HG03520 (cell line): ENCODE measurements at regions not wholly inside any gene's neighbourhood (a gene's known extent, or its start where the extent isn't known, plus 50 kb on each side); places are given as distances from the start of the nearest gene placed in this dataset.

ENCODE experiments used
- ATAC-seq: cut with Tn5 transposase; IDR thresholded peaks from one replicate; pipeline ENCODE4 v1.9.1; 2021; ENCODE audit warnings: mild to moderate bottlenecking, moderate library complexity; ENCODE audit not compliant: unreplicated experiment

GRCh38 chr12:82047446-82047845 is 288.3 kb upstream of the PPFIA2 start:
- ATAC-seq, result no peak

- ATAC-seq, result no peak
Measured at GRCh38 chr12:82040987-82041743, 282.0 kb upstream of the PPFIA2 start.

GRCh38 chr12:82034769-82035168 is 275.6 kb upstream of the PPFIA2 start:
- no peak for ATAC-seq

- no peak for ATAC-seq
Measured at GRCh38 chr12:82029936-82030335, 270.8 kb upstream of the PPFIA2 start.

GRCh38 chr12:82028772-82029171 is 269.6 kb upstream of the PPFIA2 start:
- no peak for ATAC-seq

- no peak for ATAC-seq
Measured at GRCh38 chr12:82027612-82028011, 268.5 kb upstream of the PPFIA2 start.

GRCh38 chr12:82025462-82025861 is 266.3 kb upstream of the PPFIA2 start:
- ATAC-seq, result no peak

- ATAC-seq, result no peak
Measured at GRCh38 chr12:82019533-82019932, 260.4 kb upstream of the PPFIA2 start.

- ATAC-seq, result peak; percentile 55
Measured at GRCh38 chr12:82015623-82016347, 256.6 kb upstream of the PPFIA2 start.

GRCh38 chr12:82012176-82012575 is 253.0 kb upstream of the PPFIA2 start:
- ATAC-seq, result no peak

- ATAC-seq, result no peak
Measured at GRCh38 chr12:82009524-82009923, 250.4 kb upstream of the PPFIA2 start.

GRCh38 chr12:82008251-82008650 is 249.1 kb upstream of the PPFIA2 start:
- ATAC-seq, result no peak

GRCh38 chr12:81998761-81999378 is 239.7 kb upstream of the PPFIA2 start:
- ATAC-seq, result no peak

- no peak for ATAC-seq
Measured at GRCh38 chr12:81992461-81992860, 233.3 kb upstream of the PPFIA2 start.

- ATAC-seq, result no peak
Measured at GRCh38 chr12:81991868-81992267, 232.7 kb upstream of the PPFIA2 start.

GRCh38 chr12:81988362-81988761 is 229.2 kb upstream of the PPFIA2 start:
- ATAC-seq, result no peak

GRCh38 chr12:81987371-81987770 is 228.2 kb upstream of the PPFIA2 start:
- no peak for ATAC-seq

GRCh38 chr12:81976661-81977060 is 217.5 kb upstream of the PPFIA2 start:
- no peak for ATAC-seq

GRCh38 chr12:81974762-81975161 is 215.6 kb upstream of the PPFIA2 start:
- ATAC-seq, result no peak

- no peak for ATAC-seq
Measured at GRCh38 chr12:81968421-81968820, 209.3 kb upstream of the PPFIA2 start.

- ATAC-seq, result no peak
Measured at GRCh38 chr12:81963636-81964035, 204.5 kb upstream of the PPFIA2 start.

- ATAC-seq, result no peak
Measured at GRCh38 chr12:81963026-81963425, 203.9 kb upstream of the PPFIA2 start.
